ENCODE measurements at regions not wholly inside any gene's neighbourhood (a gene's known extent, or its start where the extent isn't known, plus 50 kb on each side); places are given as distances from the start of the nearest gene placed in this dataset.

- Histone ChIP-seq H3K27me3 (replicated peaks in 1 of 2; ENCODE audit: control insufficient read depth in 2 of 2, insufficient read depth in 2 of 2, low read length in 1 of 2) (no peaks in the 10 kb centered on the region), H3K27ac (ENCODE audit: control insufficient read depth, insufficient read depth) (no peak overlapping the region), H3K36me3 (ENCODE audit: control insufficient read depth in 2 of 2, insufficient read depth in 2 of 2, low read length in 1 of 2) (no peaks in the 10 kb centered on the region), H2AFZ (ENCODE audit: control insufficient read depth, low read depth, low read length) (no peak overlapping the region), H3K9me3 (replicated peaks; ENCODE audit: control insufficient read depth, insufficient read depth, low read length) (no peaks in the 10 kb centered on the region; the same call in 2 of the 3 replicates), H3K4me2 (ENCODE audit: control insufficient read depth, insufficient read depth) (no peak overlapping the region), H3K4me3 (no peak overlapping the region), H4K20me1 (ENCODE audit: control insufficient read depth, insufficient read depth) (no peaks in the 10 kb centered on the region), H3K9ac (ENCODE audit: control insufficient read depth, insufficient read depth, low read length) (no peak overlapping the region), H3K79me2 (ENCODE audit: control insufficient read depth, insufficient read depth, low read length) (no peaks in the 10 kb centered on the region), H3K4me1 (ENCODE audit: control insufficient read depth, insufficient read depth, low read length) (no peaks in the 10 kb centered on the region)
- FAIRE-seq = no peak
- in situ Hi-C loops (cut with MboI) = no loop called here
- CTCF ChIA-PET = no interaction called here
- RAD21 ChIA-PET (ENCODE audit: unreplicated experiment) = no interaction called here
- ATAC-seq = no peak
- POLR2A ChIA-PET = no interaction called here
- intact Hi-C loops (cut with micrococcal nuclease; ENCODE audit: unreplicated experiment) = no loop called here
- TF ChIP-seq PKNOX1 (IDR thresholded peaks at IDR 0.05) = no peak
- no peak for TF ChIP-seq JUND (IDR thresholded peaks at IDR 0.05; ENCODE audit: low read depth, low read length)
- no peak for TF ChIP-seq TAF1 (IDR thresholded peaks at IDR 0.05; ENCODE audit: borderline replicate concordance, low read depth, low read length)
- TF ChIP-seq YBX1 (IDR thresholded peaks at IDR 0.05) = no peak
- TF ChIP-seq, protein P1, sequence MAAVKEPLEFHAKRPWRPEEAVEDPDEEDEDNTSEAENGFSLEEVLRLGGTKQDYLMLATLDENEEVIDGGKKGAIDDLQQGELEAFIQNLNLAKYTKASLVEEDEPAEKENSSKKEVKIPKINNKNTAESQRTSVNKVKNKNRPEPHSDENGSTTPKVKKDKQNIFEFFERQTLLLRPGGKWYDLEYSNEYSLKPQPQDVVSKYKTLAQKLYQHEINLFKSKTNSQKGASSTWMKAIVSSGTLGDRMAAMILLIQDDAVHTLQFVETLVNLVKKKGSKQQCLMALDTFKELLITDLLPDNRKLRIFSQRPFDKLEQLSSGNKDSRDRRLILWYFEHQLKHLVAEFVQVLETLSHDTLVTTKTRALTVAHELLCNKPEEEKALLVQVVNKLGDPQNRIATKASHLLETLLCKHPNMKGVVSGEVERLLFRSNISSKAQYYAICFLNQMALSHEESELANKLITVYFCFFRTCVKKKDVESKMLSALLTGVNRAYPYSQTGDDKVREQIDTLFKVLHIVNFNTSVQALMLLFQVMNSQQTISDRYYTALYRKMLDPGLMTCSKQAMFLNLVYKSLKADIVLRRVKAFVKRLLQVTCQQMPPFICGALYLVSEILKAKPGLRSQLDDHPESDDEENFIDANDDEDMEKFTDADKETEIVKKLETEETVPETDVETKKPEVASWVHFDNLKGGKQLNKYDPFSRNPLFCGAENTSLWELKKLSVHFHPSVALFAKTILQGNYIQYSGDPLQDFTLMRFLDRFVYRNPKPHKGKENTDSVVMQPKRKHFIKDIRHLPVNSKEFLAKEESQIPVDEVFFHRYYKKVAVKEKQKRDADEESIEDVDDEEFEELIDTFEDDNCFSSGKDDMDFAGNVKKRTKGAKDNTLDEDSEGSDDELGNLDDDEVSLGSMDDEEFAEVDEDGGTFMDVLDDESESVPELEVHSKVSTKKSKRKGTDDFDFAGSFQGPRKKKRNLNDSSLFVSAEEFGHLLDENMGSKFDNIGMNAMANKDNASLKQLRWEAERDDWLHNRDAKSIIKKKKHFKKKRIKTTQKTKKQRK (IDR thresholded peaks at IDR 0.05; ENCODE audit: low read depth, low read length) = no peak
- TF ChIP-seq IKZF2 (IDR thresholded peaks at IDR 0.05) = no peak
- TF ChIP-seq, protein P2, sequence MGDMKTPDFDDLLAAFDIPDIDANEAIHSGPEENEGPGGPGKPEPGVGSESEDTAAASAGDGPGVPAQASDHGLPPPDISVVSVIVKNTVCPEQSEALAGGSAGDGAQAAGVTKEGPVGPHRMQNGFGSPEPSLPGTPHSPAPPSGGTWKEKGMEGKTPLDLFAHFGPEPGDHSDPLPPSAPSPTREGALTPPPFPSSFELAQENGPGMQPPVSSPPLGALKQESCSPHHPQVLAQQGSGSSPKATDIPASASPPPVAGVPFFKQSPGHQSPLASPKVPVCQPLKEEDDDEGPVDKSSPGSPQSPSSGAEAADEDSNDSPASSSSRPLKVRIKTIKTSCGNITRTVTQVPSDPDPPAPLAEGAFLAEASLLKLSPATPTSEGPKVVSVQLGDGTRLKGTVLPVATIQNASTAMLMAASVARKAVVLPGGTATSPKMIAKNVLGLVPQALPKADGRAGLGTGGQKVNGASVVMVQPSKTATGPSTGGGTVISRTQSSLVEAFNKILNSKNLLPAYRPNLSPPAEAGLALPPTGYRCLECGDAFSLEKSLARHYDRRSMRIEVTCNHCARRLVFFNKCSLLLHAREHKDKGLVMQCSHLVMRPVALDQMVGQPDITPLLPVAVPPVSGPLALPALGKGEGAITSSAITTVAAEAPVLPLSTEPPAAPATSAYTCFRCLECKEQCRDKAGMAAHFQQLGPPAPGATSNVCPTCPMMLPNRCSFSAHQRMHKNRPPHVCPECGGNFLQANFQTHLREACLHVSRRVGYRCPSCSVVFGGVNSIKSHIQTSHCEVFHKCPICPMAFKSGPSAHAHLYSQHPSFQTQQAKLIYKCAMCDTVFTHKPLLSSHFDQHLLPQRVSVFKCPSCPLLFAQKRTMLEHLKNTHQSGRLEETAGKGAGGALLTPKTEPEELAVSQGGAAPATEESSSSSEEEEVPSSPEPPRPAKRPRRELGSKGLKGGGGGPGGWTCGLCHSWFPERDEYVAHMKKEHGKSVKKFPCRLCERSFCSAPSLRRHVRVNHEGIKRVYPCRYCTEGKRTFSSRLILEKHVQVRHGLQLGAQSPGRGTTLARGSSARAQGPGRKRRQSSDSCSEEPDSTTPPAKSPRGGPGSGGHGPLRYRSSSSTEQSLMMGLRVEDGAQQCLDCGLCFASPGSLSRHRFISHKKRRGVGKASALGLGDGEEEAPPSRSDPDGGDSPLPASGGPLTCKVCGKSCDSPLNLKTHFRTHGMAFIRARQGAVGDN (IDR thresholded peaks at IDR 0.05) = no peak
- no peak for TF ChIP-seq ZNF274 (IDR thresholded peaks at IDR 0.05; ENCODE audit: insufficient read depth, insufficient read length)
- no peak for TF ChIP-seq HDAC2 (IDR thresholded peaks at IDR 0.05)
- TF ChIP-seq POLR2AphosphoS2 (IDR thresholded peaks at IDR 0.05; ENCODE audit: low read depth, low read length) = no peak
- no peak for TF ChIP-seq GABPA (IDR thresholded peaks at IDR 0.05; ENCODE audit: low read depth)
- TF ChIP-seq, protein P3, sequence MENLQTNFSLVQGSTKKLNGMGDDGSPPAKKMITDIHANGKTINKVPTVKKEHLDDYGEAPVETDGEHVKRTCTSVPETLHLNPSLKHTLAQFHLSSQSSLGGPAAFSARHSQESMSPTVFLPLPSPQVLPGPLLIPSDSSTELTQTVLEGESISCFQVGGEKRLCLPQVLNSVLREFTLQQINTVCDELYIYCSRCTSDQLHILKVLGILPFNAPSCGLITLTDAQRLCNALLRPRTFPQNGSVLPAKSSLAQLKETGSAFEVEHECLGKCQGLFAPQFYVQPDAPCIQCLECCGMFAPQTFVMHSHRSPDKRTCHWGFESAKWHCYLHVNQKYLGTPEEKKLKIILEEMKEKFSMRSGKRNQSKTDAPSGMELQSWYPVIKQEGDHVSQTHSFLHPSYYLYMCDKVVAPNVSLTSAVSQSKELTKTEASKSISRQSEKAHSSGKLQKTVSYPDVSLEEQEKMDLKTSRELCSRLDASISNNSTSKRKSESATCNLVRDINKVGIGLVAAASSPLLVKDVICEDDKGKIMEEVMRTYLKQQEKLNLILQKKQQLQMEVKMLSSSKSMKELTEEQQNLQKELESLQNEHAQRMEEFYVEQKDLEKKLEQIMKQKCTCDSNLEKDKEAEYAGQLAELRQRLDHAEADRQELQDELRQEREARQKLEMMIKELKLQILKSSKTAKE (IDR thresholded peaks at IDR 0.05; ENCODE audit: low read depth, poor library complexity, severe bottlenecking) = no peak
- no peak for TF ChIP-seq SMARCA5 (IDR thresholded peaks at IDR 0.05)
- TF ChIP-seq CREB1 (IDR thresholded peaks at IDR 0.05; ENCODE audit: low read depth) = no peak
- no peak for TF ChIP-seq SIX5 (IDR thresholded peaks at IDR 0.05; ENCODE audit: low read depth, low read length, severe bottlenecking)
- 25% methylated on average over 11 of the region's 11 CpGs for WGBS (ENCODE audit: insufficient coverage, insufficient replicate concordance, low lambda C conversion rate, missing lambda C conversion rate)
- BruUV-seq (replicated peaks) = no TSS peak
- no peak for DNase-seq (ENCODE audit: low read depth, low spot score)
- SMC1A ChIA-PET (ENCODE audit: uncharacterized antibody, unreplicated experiment) = no interaction called here
These were observed 259.0 kb upstream of the IRX1 start for GRCh38 chr5:3336666-3337065.
